ENCODE measurements at regions not wholly inside any gene's neighbourhood (a gene's known extent, or its start where the extent isn't known, plus 50 kb on each side); places are given as distances from the start of the nearest gene placed in this dataset.

- Histone ChIP-seq H3K9me3 (ENCODE audit: control insufficient read depth in 1 of 2, low read length in 2 of 2) (peaks cover 0 to 5% of the 10 kb centered on the region in 2 donors), H3K4me1 (ENCODE audit: control insufficient read depth in 1 of 2, insufficient read depth in 2 of 2, low read length in 2 of 2) (no peaks in the 10 kb centered on the region), H3K36me3 (ENCODE audit: control insufficient read depth in 1 of 2, insufficient read depth in 2 of 2, low read length in 2 of 2) (no peaks in the 10 kb centered on the region), H3K9ac (ENCODE audit: low read depth in 1 of 2, low read length in 2 of 2) (no peak overlapping the region), H3K27me3 (ENCODE audit: control insufficient read depth in 1 of 2, insufficient read depth in 2 of 2, low read length in 2 of 2) (no peaks in the 10 kb centered on the region), H3K27ac (ENCODE audit: low read depth, low read length) (no peak overlapping the region), H3K4me3 (ENCODE audit: low read depth in 1 of 2, low read length in 2 of 2) (no peak overlapping the region)
These were observed 146.7 kb downstream of the SLITRK6 start for GRCh38 chr13:85652491-85652890.

DNA sequence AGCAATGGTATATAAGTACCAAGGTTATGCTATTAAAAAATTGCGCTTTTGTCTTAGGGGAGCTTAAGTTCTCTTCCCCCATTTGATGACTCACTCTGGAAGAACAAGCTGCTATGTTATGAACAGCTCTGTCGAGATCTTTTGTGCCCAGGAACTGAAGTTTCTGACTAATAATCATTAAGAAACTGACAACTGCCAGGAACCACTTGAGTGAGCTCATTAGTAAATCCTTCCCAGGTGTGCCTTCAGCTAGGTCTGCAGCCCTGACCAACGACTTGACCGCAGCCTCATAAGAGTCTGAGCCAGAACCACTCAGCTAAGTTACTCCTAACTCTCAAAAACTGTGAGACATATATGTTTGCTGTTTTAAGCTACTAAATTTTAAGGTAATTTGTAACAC lies 147.8 kb downstream of the SLITRK6 start:
- no peaks in the 10 kb centered on the region for H3K4me1 ChIP-seq (ENCODE audit: control insufficient read depth in 1 of 2, insufficient read depth in 2 of 2, low read length in 2 of 2)
- H3K9ac ChIP-seq (ENCODE audit: low read depth in 1 of 2, low read length in 2 of 2): no peak overlapping the region
- no peak overlapping the region for H3K27ac ChIP-seq (ENCODE audit: low read depth, low read length)
- no peaks in the 10 kb centered on the region for H3K27me3 ChIP-seq (ENCODE audit: control insufficient read depth in 1 of 2, insufficient read depth in 2 of 2, low read length in 2 of 2)
- peaks cover 0 to 5% of the 10 kb centered on the region in 2 donors for H3K9me3 ChIP-seq (ENCODE audit: control insufficient read depth in 1 of 2, low read length in 2 of 2)
- H3K4me3 ChIP-seq (ENCODE audit: low read depth in 1 of 2, low read length in 2 of 2): no peak overlapping the region
- no peaks in the 10 kb centered on the region for H3K36me3 ChIP-seq (ENCODE audit: control insufficient read depth in 1 of 2, insufficient read depth in 2 of 2, low read length in 2 of 2)

GRCh38 chr13:85650613-85651012 lies 148.6 kb downstream of the SLITRK6 start:
- Histone ChIP-seq H3K4me3 (ENCODE audit: low read depth in 1 of 2, low read length in 2 of 2) (no peak overlapping the region), H3K4me1 (ENCODE audit: control insufficient read depth in 1 of 2, insufficient read depth in 2 of 2, low read length in 2 of 2) (no peaks in the 10 kb centered on the region), H3K9ac (ENCODE audit: low read depth in 1 of 2, low read length in 2 of 2) (no peak overlapping the region), H3K27ac (ENCODE audit: low read depth, low read length) (no peak overlapping the region), H3K36me3 (ENCODE audit: control insufficient read depth in 1 of 2, insufficient read depth in 2 of 2, low read length in 2 of 2) (no peaks in the 10 kb centered on the region), H3K27me3 (ENCODE audit: control insufficient read depth in 1 of 2, insufficient read depth in 2 of 2, low read length in 2 of 2) (no peaks in the 10 kb centered on the region), H3K9me3 (ENCODE audit: control insufficient read depth in 1 of 2, low read length in 2 of 2) (peaks cover 0 to 5% of the 10 kb centered on the region in 2 donors)

- Histone ChIP-seq H3K9me3 (ENCODE audit: control insufficient read depth in 1 of 2, low read length in 2 of 2) (peaks cover 4 to 29% of the 10 kb centered on the region in 2 donors), H3K27ac (ENCODE audit: low read depth, low read length) (no peak overlapping the region), H3K4me1 (ENCODE audit: control insufficient read depth in 1 of 2, insufficient read depth in 2 of 2, low read length in 2 of 2) (no peaks in the 10 kb centered on the region), H3K36me3 (ENCODE audit: control insufficient read depth in 1 of 2, insufficient read depth in 2 of 2, low read length in 2 of 2) (no peaks in the 10 kb centered on the region), H3K9ac (ENCODE audit: low read depth in 1 of 2, low read length in 2 of 2) (no peak overlapping the region), H3K27me3 (ENCODE audit: control insufficient read depth in 1 of 2, insufficient read depth in 2 of 2, low read length in 2 of 2) (no peaks in the 10 kb centered on the region), H3K4me3 (ENCODE audit: low read depth in 1 of 2, low read length in 2 of 2) (no peak overlapping the region)
These were observed 158.5 kb downstream of the SLITRK6 start for GRCh38 chr13:85640727-85641126.

DNA sequence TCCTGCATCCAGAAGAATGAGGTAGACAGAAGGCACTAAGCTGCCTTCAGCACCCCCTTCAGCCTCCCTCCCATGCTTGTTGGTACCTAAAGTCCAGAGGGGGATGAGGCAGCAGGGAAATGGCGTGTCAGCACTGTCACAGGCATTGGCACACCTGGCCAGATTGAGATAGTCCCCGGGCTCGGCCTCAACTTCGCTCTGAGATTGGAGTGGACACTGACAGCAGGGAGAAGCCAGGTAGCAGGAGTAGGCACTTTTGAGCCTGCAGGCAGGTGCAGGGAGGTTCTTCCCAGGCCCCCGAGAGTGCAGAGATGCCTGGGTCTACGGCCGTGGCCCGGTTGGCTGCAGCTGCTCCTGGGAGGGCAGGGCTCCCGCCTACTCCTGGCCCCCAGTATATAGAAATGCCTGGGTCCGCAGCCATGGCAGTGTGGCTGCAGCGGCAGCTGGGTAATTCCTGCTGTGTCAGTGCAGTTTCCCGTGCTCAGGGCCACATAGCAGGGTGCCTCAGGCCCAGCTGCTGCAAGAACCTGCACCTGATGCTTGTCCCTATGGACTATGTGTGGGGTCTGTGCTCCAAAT lies 160.3 kb downstream of the SLITRK6 start:
- Histone ChIP-seq H3K36me3 (ENCODE audit: control insufficient read depth in 1 of 2, insufficient read depth in 2 of 2, low read length in 2 of 2) (no peaks in the 10 kb centered on the region), H3K27ac (ENCODE audit: low read depth, low read length) (no peak overlapping the region), H3K9ac (ENCODE audit: low read depth in 1 of 2, low read length in 2 of 2) (no peak overlapping the region), H3K27me3 (ENCODE audit: control insufficient read depth in 1 of 2, insufficient read depth in 2 of 2, low read length in 2 of 2) (no peaks in the 10 kb centered on the region), H3K4me3 (ENCODE audit: low read depth in 1 of 2, low read length in 2 of 2) (no peak overlapping the region), H3K9me3 (ENCODE audit: control insufficient read depth in 1 of 2, low read length in 2 of 2) (peaks cover 3 to 26% of the 10 kb centered on the region in 2 donors), H3K4me1 (ENCODE audit: control insufficient read depth in 1 of 2, insufficient read depth in 2 of 2, low read length in 2 of 2) (no peaks in the 10 kb centered on the region)

- Histone ChIP-seq H3K27me3 (ENCODE audit: control insufficient read depth in 1 of 2, insufficient read depth in 2 of 2, low read length in 2 of 2) (no peaks in the 10 kb centered on the region), H3K36me3 (ENCODE audit: control insufficient read depth in 1 of 2, insufficient read depth in 2 of 2, low read length in 2 of 2) (no peaks in the 10 kb centered on the region), H3K4me1 (ENCODE audit: control insufficient read depth in 1 of 2, insufficient read depth in 2 of 2, low read length in 2 of 2) (no peaks in the 10 kb centered on the region), H3K27ac (ENCODE audit: low read depth, low read length) (no peak overlapping the region), H3K9ac (ENCODE audit: low read depth in 1 of 2, low read length in 2 of 2) (no peak overlapping the region), H3K4me3 (ENCODE audit: low read depth in 1 of 2, low read length in 2 of 2) (no peak overlapping the region), H3K9me3 (ENCODE audit: control insufficient read depth in 1 of 2, low read length in 2 of 2) (peaks cover 5 to 26% of the 10 kb centered on the region in 2 donors)
These were observed 161.0 kb downstream of the SLITRK6 start for GRCh38 chr13:85638265-85638664.

GRCh38 chr13:85632526-85633195 lies 166.6 kb downstream of the SLITRK6 start:
- Histone ChIP-seq H3K4me3 (ENCODE audit: low read depth in 1 of 2, low read length in 2 of 2) (no peak overlapping the region), H3K27ac (ENCODE audit: low read depth, low read length) (no peak overlapping the region), H3K9me3 (ENCODE audit: control insufficient read depth in 1 of 2, low read length in 2 of 2) (peaks cover 2 to 5% of the 10 kb centered on the region in 2 donors), H3K9ac (ENCODE audit: low read depth in 1 of 2, low read length in 2 of 2) (no peak overlapping the region), H3K36me3 (ENCODE audit: control insufficient read depth in 1 of 2, insufficient read depth in 2 of 2, low read length in 2 of 2) (no peaks in the 10 kb centered on the region), H3K4me1 (ENCODE audit: control insufficient read depth in 1 of 2, insufficient read depth in 2 of 2, low read length in 2 of 2) (no peaks in the 10 kb centered on the region), H3K27me3 (ENCODE audit: control insufficient read depth in 1 of 2, insufficient read depth in 2 of 2, low read length in 2 of 2) (no peaks in the 10 kb centered on the region)

GRCh38 chr13:85631801-85632200 lies 167.4 kb downstream of the SLITRK6 start:
- no peak overlapping the region for H3K4me3 ChIP-seq (ENCODE audit: low read depth in 1 of 2, low read length in 2 of 2)
- peaks cover 2 to 5% of the 10 kb centered on the region in 2 donors for H3K9me3 ChIP-seq (ENCODE audit: control insufficient read depth in 1 of 2, low read length in 2 of 2)
- H3K9ac ChIP-seq (ENCODE audit: low read depth in 1 of 2, low read length in 2 of 2): no peak overlapping the region
- no peaks in the 10 kb centered on the region for H3K27me3 ChIP-seq (ENCODE audit: control insufficient read depth in 1 of 2, insufficient read depth in 2 of 2, low read length in 2 of 2)
- no peak overlapping the region for H3K27ac ChIP-seq (ENCODE audit: low read depth, low read length)
- no peaks in the 10 kb centered on the region for H3K36me3 ChIP-seq (ENCODE audit: control insufficient read depth in 1 of 2, insufficient read depth in 2 of 2, low read length in 2 of 2)
- no peaks in the 10 kb centered on the region for H3K4me1 ChIP-seq (ENCODE audit: control insufficient read depth in 1 of 2, insufficient read depth in 2 of 2, low read length in 2 of 2)

- H3K9me3 ChIP-seq (ENCODE audit: control insufficient read depth in 1 of 2, low read length in 2 of 2): peaks cover 0 to 3% of the 10 kb centered on the region in 2 donors
- H3K27ac ChIP-seq (ENCODE audit: low read depth, low read length): no peak overlapping the region
- no peak overlapping the region for H3K9ac ChIP-seq (ENCODE audit: low read depth in 1 of 2, low read length in 2 of 2)
These were observed 172.6 kb downstream of the SLITRK6 start for GRCh38 chr13:85626603-85627002.

DNA sequence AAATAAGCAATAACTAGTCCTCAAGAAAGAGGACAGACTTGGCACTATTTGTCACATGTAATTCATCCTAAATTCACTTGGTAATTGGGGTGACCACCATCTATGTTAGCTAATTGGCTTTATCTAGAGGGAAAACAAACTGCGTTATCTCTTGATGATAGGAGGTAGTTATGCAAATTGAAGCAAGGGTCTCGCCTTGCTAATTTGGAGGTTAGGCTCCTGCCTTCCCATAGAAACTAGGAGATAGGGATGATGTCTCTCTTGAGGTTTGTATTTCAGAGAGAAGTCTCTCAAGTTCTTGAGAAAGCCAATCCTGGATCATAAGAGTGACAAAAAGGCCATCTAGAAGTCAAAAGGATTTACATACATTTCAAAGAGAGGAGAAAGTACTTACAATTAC lies 179.9 kb downstream of the SLITRK6 start:
- Histone ChIP-seq H3K9me3 (ENCODE audit: control insufficient read depth in 1 of 2, low read length in 2 of 2) (peaks cover 0 to 5% of the 10 kb centered on the region in 2 donors), H3K27me3 (ENCODE audit: control insufficient read depth in 1 of 2, insufficient read depth in 2 of 2, low read length in 2 of 2) (no peaks in the 10 kb centered on the region), H3K4me3 (ENCODE audit: low read depth in 1 of 2, low read length in 2 of 2) (no peak overlapping the region), H3K36me3 (ENCODE audit: control insufficient read depth in 1 of 2, insufficient read depth in 2 of 2, low read length in 2 of 2) (no peaks in the 10 kb centered on the region), H3K9ac (ENCODE audit: low read depth in 1 of 2, low read length in 2 of 2) (no peak overlapping the region), H3K4me1 (ENCODE audit: control insufficient read depth in 1 of 2, insufficient read depth in 2 of 2, low read length in 2 of 2) (no peaks in the 10 kb centered on the region), H3K27ac (ENCODE audit: low read depth, low read length) (no peak overlapping the region)

More at GRCh38 chr13:85626603-85627002, 172.6 kb downstream of the SLITRK6 start:
- no peaks in the 10 kb centered on the region for H3K36me3 ChIP-seq (ENCODE audit: control insufficient read depth in 1 of 2, insufficient read depth in 2 of 2, low read length in 2 of 2)
- no peaks in the 10 kb centered on the region for H3K4me1 ChIP-seq (ENCODE audit: control insufficient read depth in 1 of 2, insufficient read depth in 2 of 2, low read length in 2 of 2)
- no peak overlapping the region for H3K4me3 ChIP-seq (ENCODE audit: low read depth in 1 of 2, low read length in 2 of 2)
- no peaks in the 10 kb centered on the region for H3K27me3 ChIP-seq (ENCODE audit: control insufficient read depth in 1 of 2, insufficient read depth in 2 of 2, low read length in 2 of 2)

All from duodenal mucosa (tissue), 2 donors.